ENCODE measurements at regions not wholly inside any gene's neighbourhood (a gene's known extent, or its start where the extent isn't known, plus 50 kb on each side); places are given as distances from the start of the nearest gene placed in this dataset.

GRCh38 chr2:37543999-37544557, 127.4 kb downstream of the CDC42EP3 start:
- WGBS, 2 donors = 92% methylated on average over 4 of the region's 4 CpGs
- Histone ChIP-seq H3K4me3 (no peak overlapping the region), H3K9me3 (no peaks in the 10 kb centered on the region), H3K4me1 (no peaks in the 10 kb centered on the region), H3K27me3 (no peaks in the 10 kb centered on the region), H3K27ac (no peak overlapping the region), H3K36me3 (no peaks in the 10 kb centered on the region)
- no peak for DNase-seq
- TF ChIP-seq, protein P1, sequence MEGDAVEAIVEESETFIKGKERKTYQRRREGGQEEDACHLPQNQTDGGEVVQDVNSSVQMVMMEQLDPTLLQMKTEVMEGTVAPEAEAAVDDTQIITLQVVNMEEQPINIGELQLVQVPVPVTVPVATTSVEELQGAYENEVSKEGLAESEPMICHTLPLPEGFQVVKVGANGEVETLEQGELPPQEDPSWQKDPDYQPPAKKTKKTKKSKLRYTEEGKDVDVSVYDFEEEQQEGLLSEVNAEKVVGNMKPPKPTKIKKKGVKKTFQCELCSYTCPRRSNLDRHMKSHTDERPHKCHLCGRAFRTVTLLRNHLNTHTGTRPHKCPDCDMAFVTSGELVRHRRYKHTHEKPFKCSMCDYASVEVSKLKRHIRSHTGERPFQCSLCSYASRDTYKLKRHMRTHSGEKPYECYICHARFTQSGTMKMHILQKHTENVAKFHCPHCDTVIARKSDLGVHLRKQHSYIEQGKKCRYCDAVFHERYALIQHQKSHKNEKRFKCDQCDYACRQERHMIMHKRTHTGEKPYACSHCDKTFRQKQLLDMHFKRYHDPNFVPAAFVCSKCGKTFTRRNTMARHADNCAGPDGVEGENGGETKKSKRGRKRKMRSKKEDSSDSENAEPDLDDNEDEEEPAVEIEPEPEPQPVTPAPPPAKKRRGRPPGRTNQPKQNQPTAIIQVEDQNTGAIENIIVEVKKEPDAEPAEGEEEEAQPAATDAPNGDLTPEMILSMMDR (IDR thresholded peaks at IDR 0.05) = no peak
- FAIRE-seq = no peak
- ATAC-seq = no peak
- intact Hi-C loops (cut with DNase I) = no loop called here

- TF ChIP-seq, protein P1 (IDR thresholded peaks at IDR 0.05) = no peak
- WGBS, 2 donors = 25 to 29% methylated on average over 1 of the region's 1 CpG
- Histone ChIP-seq H3K27ac (no peak overlapping the region), H3K4me3 (no peak overlapping the region), H3K9me3 (no peaks in the 10 kb centered on the region), H3K36me3 (no peaks in the 10 kb centered on the region), H3K4me1 (no peaks in the 10 kb centered on the region), H3K27me3 (no peaks in the 10 kb centered on the region)
- DNase-seq (no peak), ATAC-seq (no peak), FAIRE-seq (no peak)
- intact Hi-C loops (cut with DNase I) = no loop called here
Measured at GRCh38 chr2:37544591-37545031, 126.8 kb downstream of the CDC42EP3 start.

GRCh38 chr2:37549598-37549997, 121.8 kb downstream of the CDC42EP3 start:
- no peak overlapping the region for H3K27ac ChIP-seq
- H3K4me1 ChIP-seq = no peaks in the 10 kb centered on the region
- intact Hi-C loops (cut with DNase I) = no loop called here
- no peaks in the 10 kb centered on the region for H3K36me3 ChIP-seq
- TF ChIP-seq, protein P1 (IDR thresholded peaks at IDR 0.05) = no peak
- no peak overlapping the region for H3K4me3 ChIP-seq
- no peaks in the 10 kb centered on the region for H3K9me3 ChIP-seq
- H3K27me3 ChIP-seq = no peaks in the 10 kb centered on the region
- FAIRE-seq (no peak), ATAC-seq (no peak), DNase-seq (no peak)
- 67 to 68% methylated on average over 4 of the region's 4 CpGs for WGBS, 2 donors

DNA sequence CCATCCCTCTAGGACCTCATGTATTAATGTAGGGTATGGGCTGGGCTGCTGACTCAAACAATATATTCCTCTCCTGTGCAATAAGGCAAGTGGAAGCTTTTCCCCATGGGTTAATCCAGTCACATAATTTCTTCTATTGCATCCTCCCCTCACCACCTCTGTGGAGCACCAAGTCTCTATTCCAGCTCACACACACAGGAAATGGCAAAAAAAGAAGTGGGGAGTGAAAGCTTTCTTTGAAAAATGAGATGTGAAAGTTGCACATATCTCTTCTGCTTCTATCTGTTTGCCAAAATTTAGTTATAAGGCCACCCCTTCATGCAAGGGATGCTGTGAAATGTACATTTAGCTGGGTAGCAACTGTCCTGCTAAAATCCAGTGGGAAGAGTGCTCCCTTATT, 121.3 kb downstream of the CDC42EP3 start:
- intact Hi-C loops (cut with DNase I) = no loop called here
- no peak for FAIRE-seq

DNA sequence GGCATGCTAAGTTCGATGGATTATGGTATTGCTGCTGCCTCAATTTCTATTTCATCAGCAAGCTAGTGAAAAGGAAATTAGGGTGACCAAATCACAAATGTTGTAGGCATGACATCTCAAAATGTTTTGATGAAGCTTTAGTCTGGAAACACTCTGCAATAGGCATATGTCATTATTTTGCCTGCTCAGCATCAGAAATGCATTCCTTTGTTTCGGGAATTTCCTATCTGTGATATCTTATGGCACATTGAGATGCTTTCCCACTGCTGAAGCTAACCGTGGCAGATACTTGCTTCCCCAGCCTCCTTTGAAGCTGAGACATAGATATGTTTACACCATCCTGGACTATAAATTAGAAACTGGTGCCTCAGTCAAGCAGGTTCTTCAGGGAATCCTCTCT, 119.7 kb downstream of the CDC42EP3 start:
- Histone ChIP-seq H3K4me3 (no peak overlapping the region), H3K9me3 (no peaks in the 10 kb centered on the region), H3K27me3 (no peaks in the 10 kb centered on the region), H3K4me1 (no peaks in the 10 kb centered on the region), H3K27ac (no peak overlapping the region), H3K36me3 (no peaks in the 10 kb centered on the region)
- ATAC-seq (no peak), DNase-seq (no peak), FAIRE-seq (no peak)
- TF ChIP-seq, protein P1 (IDR thresholded peaks at IDR 0.05) = no peak
- intact Hi-C loops (cut with DNase I) = no loop called here
- 81 to 87% methylated on average over 3 of the region's 3 CpGs for WGBS, 2 donors

More for the DNA sequence above, 121.3 kb downstream of the CDC42EP3 start:
- DNase-seq (no peak), ATAC-seq (no peak)
- H3K27me3 ChIP-seq = no peaks in the 10 kb centered on the region
- no peaks in the 10 kb centered on the region for H3K4me1 ChIP-seq
- H3K9me3 ChIP-seq = no peaks in the 10 kb centered on the region
- TF ChIP-seq, protein P1 (IDR thresholded peaks at IDR 0.05) = no peak
- H3K36me3 ChIP-seq = no peaks in the 10 kb centered on the region
- H3K27ac ChIP-seq = no peak overlapping the region
- H3K4me3 ChIP-seq = no peak overlapping the region

All from pancreas (tissue), 10 donors.